Left renal pelvis (tissue), 4 donors: ENCODE measurements at regions not wholly inside any gene's neighbourhood (a gene's known extent, or its start where the extent isn't known, plus 50 kb on each side); places are given as distances from the start of the nearest gene placed in this dataset.

Experiments
- DNase-seq, 4 donors: peaks; one replicate each; pipeline ENCODE4 v3.0.0-alpha.2; 2013; ENCODE audit warnings: low read depth in 4 of 4, low spot score in 3 of 4

- no peak for DNase-seq
These were observed 63.5 kb upstream of the PPM1H start for GRCh38 chr12:62998454-62998853.

GRCh38 chr12:62995097-62995496 lies 60.1 kb upstream of the PPM1H start:
- no peak for DNase-seq

- DNase-seq: no peak
These were observed 51.9 kb upstream of the PPM1H start for GRCh38 chr12:62986844-62987243.
